VCaP (cell line): ENCODE measurements at regions not wholly inside any gene's neighbourhood (a gene's known extent, or its start where the extent isn't known, plus 50 kb on each side); places are given as distances from the start of the nearest gene placed in this dataset.
"Not testable (repeated sequence)": the region's sequence is repeated elsewhere in the genome, so short reads cannot be mapped to it uniquely, and the experiment has no call there.

Experiments
- H3K27ac ChIP-seq: fragments of 450-650 bp; 2 replicates; pipeline ENCODE4 v1.5.1; 2017
- CTCF ChIP-seq: fragments of 450-650 bp; conservative IDR thresholded peaks from 2 replicates; pipeline ENCODE4 v1.5.1; 2017; ENCODE audit warnings: mild to moderate bottlenecking, moderate library complexity

DNA sequence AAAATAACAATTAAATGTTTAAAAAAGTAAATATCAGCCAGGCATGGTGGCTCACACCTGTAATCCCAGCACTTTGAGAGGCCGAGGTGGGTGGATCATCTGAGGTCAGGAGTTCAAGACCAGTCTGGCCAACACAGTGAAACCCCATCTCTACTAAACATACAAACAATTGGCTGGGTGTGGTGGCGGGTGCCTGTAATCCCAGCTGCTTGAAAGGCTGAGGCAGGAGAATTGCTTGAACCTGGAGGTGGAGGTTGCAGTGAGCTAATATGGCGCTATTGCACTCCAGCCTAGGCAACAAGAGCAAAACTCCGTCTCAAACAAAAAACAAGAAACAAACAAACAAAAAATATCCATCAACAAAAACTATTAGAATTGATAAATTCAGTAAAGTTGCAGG, 77.5 kb downstream of the SNX5 start:
- not testable (repeated sequence) for H3K27ac ChIP-seq

- TF ChIP-seq CTCF, result no peak
- no peak overlapping the region for H3K27ac ChIP-seq
These were observed 78.3 kb downstream of the SNX5 start for GRCh38 chr20:17890330-17890729.

- TF ChIP-seq CTCF, result no peak; the same call in 1 of the 2 replicates
- H3K27ac ChIP-seq, result no peak overlapping the region
These were observed 79.4 kb downstream of the SNX5 start for GRCh38 chr20:17889226-17889625.

- no peak for TF ChIP-seq CTCF
- H3K27ac ChIP-seq, result no peak overlapping the region
These were observed 80.5 kb downstream of the SNX5 start for GRCh38 chr20:17888044-17888443.

GRCh38 chr20:17887331-17888030, 81.1 kb downstream of the SNX5 start:
- H3K27ac ChIP-seq, result no peak overlapping the region
- TF ChIP-seq CTCF, result no peak

GRCh38 chr20:17885544-17885943, 83.0 kb downstream of the SNX5 start:
- no peak for TF ChIP-seq CTCF
- H3K27ac ChIP-seq, result no peak overlapping the region

GRCh38 chr20:17885076-17885475, 83.5 kb downstream of the SNX5 start:
- no peak overlapping the region for H3K27ac ChIP-seq
- TF ChIP-seq CTCF, result no peak

- no peak for TF ChIP-seq CTCF
These were observed 84.1 kb downstream of the SNX5 start for GRCh38 chr20:17884307-17885003.

More at GRCh38 chr20:17884307-17885003, 84.1 kb downstream of the SNX5 start:
- no peak overlapping the region for H3K27ac ChIP-seq
